ENCODE measurements at regions not wholly inside any gene's neighbourhood (a gene's known extent, or its start where the extent isn't known, plus 50 kb on each side); places are given as distances from the start of the nearest gene placed in this dataset.

- Histone ChIP-seq H3K9ac (no peak overlapping the region), H3F3A (replicated peaks; ENCODE audit: insufficient read depth) (no peaks in the 10 kb centered on the region), H3K27ac (ENCODE audit: low read depth in 2 of 2, low read length in 1 of 2) (no peak overlapping the region), H3K4me2 (no peak overlapping the region), H3K9me3 (no peaks in the 10 kb centered on the region), H3K4me3 (ENCODE audit: low read depth in 2 of 2, low read length in 1 of 2) (no peak overlapping the region), H4K20me1 (ENCODE audit: insufficient read depth) (no peaks in the 10 kb centered on the region), H3K27me3 (ENCODE audit: insufficient read depth) (no peaks in the 10 kb centered on the region), H3K9me2 (no peaks in the 10 kb centered on the region), H3K79me2 (ENCODE audit: insufficient read depth) (no peaks in the 10 kb centered on the region), H3K4me1 (ENCODE audit: control insufficient read depth in 1 of 2, insufficient read depth in 2 of 2, low read depth in 1 of 2, low read length in 1 of 2) (no peaks in the 10 kb centered on the region), H2AFZ (ENCODE audit: low read depth) (no peak overlapping the region), H3K36me3 (replicated peaks in 1 of 2; ENCODE audit: control insufficient read depth in 1 of 2, insufficient read depth in 2 of 2, low read length in 1 of 2) (no peaks in the 10 kb centered on the region)
- DNase-seq: no peak
- CTCF ChIA-PET: interaction anchor here (1.2 kb wide), 1 partner anchor 26 kb away, joined by 5 read pairs; no protein-coding TSS in a partner anchor
- POLR2A ChIA-PET: no interaction called here
- TF ChIP-seq REST (IDR thresholded peaks at IDR 0.05; ENCODE audit: low read depth, low read length) (no peak), NFIC (IDR thresholded peaks at IDR 0.05; ENCODE audit: borderline replicate concordance) (no peak), TEAD4 (IDR thresholded peaks at IDR 0.05; ENCODE audit: borderline replicate concordance, insufficient read depth) (no peak), RAD21 (IDR thresholded peaks at IDR 0.05; ENCODE audit: low read length) (no peak), NRF1 (IDR thresholded peaks at IDR 0.05; ENCODE audit: low read depth, low read length) (no peak), SIN3A (IDR thresholded peaks at IDR 0.05; ENCODE audit: borderline replicate concordance, low read depth, low read length) (no peak), ELF1 (IDR thresholded peaks at IDR 0.05) (no peak), ZBTB33 (IDR thresholded peaks at IDR 0.05; ENCODE audit: borderline replicate concordance, low read depth) (no peak), CTCF (IDR thresholded peaks at IDR 0.05) (no peak), FOXM1 (IDR thresholded peaks at IDR 0.05; ENCODE audit: low read depth) (no peak), MAX (IDR thresholded peaks at IDR 0.05; ENCODE audit: low read depth) (no peak), CHD2 (IDR thresholded peaks at IDR 0.05; ENCODE audit: low read length, partially characterized antibody) (no peak), YY1 (IDR thresholded peaks at IDR 0.05; ENCODE audit: low read depth) (no peak), FOXJ3 (CRISPR knock-in tag; IDR thresholded peaks at IDR 0.05) (no peak), IRF3 (IDR thresholded peaks at IDR 0.05; ENCODE audit: low read depth, low read length) (no peak), TAF1 (IDR thresholded peaks at IDR 0.05; ENCODE audit: borderline replicate concordance, low read depth, low read length) (no peak)
- 7% methylated on average over 1 of the region's 1 CpG for WGBS (ENCODE audit: low lambda C conversion rate)
These were observed 305.6 kb downstream of the RPS29 start for GRCh38 chr14:49280566-49280965.

Measured in SK-N-SH (cell line).